Effector CD4-positive, alpha-beta T cell (primary cell): ENCODE measurements at regions not wholly inside any gene's neighbourhood (a gene's known extent, or its start where the extent isn't known, plus 50 kb on each side); places are given as distances from the start of the nearest gene placed in this dataset.
"Not testable (repeated sequence)": the region's sequence is repeated elsewhere in the genome, so short reads cannot be mapped to it uniquely, and the experiment has no call there.

Experiments used
- DNase-seq: peaks from one replicate; pipeline ENCODE4 v3.0.0-alpha.2; 2020

- DNase-seq, result no peak
Observed at GRCh38 chr15:31606931-31607497, 280.4 kb downstream of the KLF13 start.

- DNase-seq, result no peak
Observed at GRCh38 chr15:31607656-31608055, 281.0 kb downstream of the KLF13 start.

- DNase-seq, result no peak
Observed at GRCh38 chr15:31609258-31609681, 282.6 kb downstream of the KLF13 start.

- DNase-seq, result no peak
Observed at GRCh38 chr15:31609906-31610305, 283.3 kb downstream of the KLF13 start.

GRCh38 chr15:31615643-31616415 lies 289.2 kb downstream of the KLF13 start:
- no peak for DNase-seq

- DNase-seq, result not testable (repeated sequence)
Observed at GRCh38 chr15:31623297-31623696, 296.7 kb downstream of the KLF13 start.

- not testable (repeated sequence) for DNase-seq
Observed at GRCh38 chr15:31624115-31624514, 297.5 kb downstream of the KLF13 start.

GRCh38 chr15:31635715-31636114 lies 309.1 kb downstream of the KLF13 start:
- DNase-seq, result not testable (repeated sequence)

- not testable (repeated sequence) for DNase-seq
Observed at GRCh38 chr15:31636911-31637310, 310.3 kb downstream of the KLF13 start.

GRCh38 chr15:31643955-31644354 lies 317.3 kb downstream of the KLF13 start:
- not testable (repeated sequence) for DNase-seq

- DNase-seq, result not testable (repeated sequence)
Observed at GRCh38 chr15:31644761-31645160, 318.1 kb downstream of the KLF13 start.

- DNase-seq, result not testable (repeated sequence)
Observed at GRCh38 chr15:31647337-31647826, 320.7 kb downstream of the KLF13 start.

- DNase-seq, result not testable (repeated sequence)
Observed at GRCh38 chr15:31649634-31650033, 323.0 kb downstream of the KLF13 start.

- peak; percentile 27 for DNase-seq
Observed at GRCh38 chr15:31650055-31650701, 323.5 kb downstream of the KLF13 start.

GRCh38 chr15:31656915-31657314 lies 330.3 kb downstream of the KLF13 start:
- not testable (repeated sequence) for DNase-seq

- DNase-seq, result no peak
Observed at GRCh38 chr15:31660816-31661215, 334.2 kb downstream of the KLF13 start.

GRCh38 chr15:31665732-31666131 lies 339.1 kb downstream of the KLF13 start:
- DNase-seq, result not testable (repeated sequence)

GRCh38 chr15:31669158-31669908 lies 342.7 kb downstream of the KLF13 start:
- DNase-seq, result not testable (repeated sequence)

- not testable (repeated sequence) for DNase-seq
Observed at GRCh38 chr15:31673263-31673662, 346.6 kb downstream of the KLF13 start.

GRCh38 chr15:31681529-31682259 lies 348.6 kb upstream of the CHRNA7 start:
- not testable (repeated sequence) for DNase-seq

- not testable (repeated sequence) for DNase-seq
Observed at GRCh38 chr15:31687088-31687487, 343.2 kb upstream of the CHRNA7 start.

GRCh38 chr15:31696509-31696908 lies 333.8 kb upstream of the CHRNA7 start:
- DNase-seq, result not testable (repeated sequence)
